Ectodermal cell (in vitro differentiated cells): ENCODE measurements at regions not wholly inside any gene's neighbourhood (a gene's known extent, or its start where the extent isn't known, plus 50 kb on each side); places are given as distances from the start of the nearest gene placed in this dataset.

Experiments
- H3K27ac ChIP-seq: 2 replicates; pipeline ENCODE4 v1.7.0; 2013; ENCODE audit warnings: mild to moderate bottlenecking, low read depth, low read length; ENCODE audit not compliant: insufficient read depth, poor library complexity, severe bottlenecking
- H3K27me3 ChIP-seq: 2 replicates; pipeline ENCODE4 v1.7.0; 2013; ENCODE audit warnings: mild to moderate bottlenecking, low read length; ENCODE audit not compliant: insufficient read depth, control insufficient read depth, poor library complexity, severe bottlenecking
- H3K36me3 ChIP-seq: one replicate; pipeline ENCODE4 v1.7.0; 2013; ENCODE audit warnings: low read length; ENCODE audit not compliant: control insufficient read depth, insufficient read depth
- H3K4me1 ChIP-seq: one replicate; pipeline ENCODE4 v1.7.0; 2013; ENCODE audit warnings: low read length; ENCODE audit not compliant: control insufficient read depth, insufficient read depth
- H3K4me3 ChIP-seq: 2 replicates; pipeline ENCODE4 v1.7.0; 2013; ENCODE audit warnings: low read depth, low read length, control low read depth; ENCODE audit not compliant: insufficient read depth
- H3K9me3 ChIP-seq: 2 replicates; pipeline ENCODE4 v1.7.0; 2013; ENCODE audit warnings: mild to moderate bottlenecking, low read length, moderate library complexity; ENCODE audit not compliant: control insufficient read depth
- WGBS, 2 experiments: methylation state at CpG; one replicate each; pipeline ENCODE4 v1.1.7; 2013; ENCODE audit warnings: missing lambda C conversion rate in 2 of 2; 5-methylcytosine and 5-hydroxymethylcytosine counted together

- Histone ChIP-seq H3K36me3 (no peaks in the 10 kb centered on the region), H3K4me3 (no peak overlapping the region), H3K27me3 (no peaks in the 10 kb centered on the region), H3K9me3 (no peaks in the 10 kb centered on the region), H3K4me1 (no peaks in the 10 kb centered on the region), H3K27ac (no peak overlapping the region)
- WGBS, 2 experiments: 93 to 95% methylated on average over 8 of the region's 8 CpGs
Observed at GRCh38 chr4:122005064-122005755, 53.4 kb upstream of the TRPC3 start.

- Histone ChIP-seq H3K36me3 (no peaks in the 10 kb centered on the region), H3K27me3 (no peaks in the 10 kb centered on the region), H3K27ac (no peak overlapping the region), H3K4me3 (no peak overlapping the region), H3K9me3 (no peaks in the 10 kb centered on the region), H3K4me1 (no peaks in the 10 kb centered on the region)
- 89 to 91% methylated on average over 7 of the region's 7 CpGs for WGBS, 2 experiments
Observed at GRCh38 chr4:122003335-122003734, 51.5 kb upstream of the TRPC3 start.
